Astrocyte (in vitro differentiated cells and primary cell): ENCODE measurements at regions not wholly inside any gene's neighbourhood (a gene's known extent, or its start where the extent isn't known, plus 50 kb on each side); places are given as distances from the start of the nearest gene placed in this dataset.

ENCODE experiments used
- DNase-seq: peaks from one replicate; pipeline ENCODE4 v3.0.0-alpha.2; 2010; ENCODE audit warnings: low read depth
- FAIRE-seq: peaks from 2 replicates; lab custom pipeline; 2011; peaks lifted over from hg19 to GRCh38; lab: Jason Lieb, UNC
- H2AFZ ChIP-seq: 2 replicates; pipeline ENCODE4 v1.6.0; 2012; ENCODE audit warnings: low read depth, low read length, inconsistent platforms
- H3K27ac ChIP-seq: 2 replicates; pipeline ENCODE4 v1.5.1; 2011; ENCODE audit warnings: low read depth, low read length, inconsistent platforms
- H3K27me3 ChIP-seq: 2 replicates; pipeline ENCODE4 v1.6.0; 2011; ENCODE audit warnings: low read length, inconsistent platforms; ENCODE audit not compliant: insufficient read depth
- H3K36me3 ChIP-seq: 2 replicates; pipeline ENCODE4 v1.5.1; 2011; ENCODE audit warnings: low read length, inconsistent platforms; ENCODE audit not compliant: insufficient read depth
- H3K4me1 ChIP-seq: 2 replicates; pipeline ENCODE4 v1.5.1; 2011; ENCODE audit warnings: low read length, inconsistent platforms; ENCODE audit not compliant: insufficient read depth
- H3K4me2 ChIP-seq: 2 replicates; pipeline ENCODE4 v1.6.0; 2012; ENCODE audit warnings: low read length, inconsistent platforms
- H3K4me3 ChIP-seq: 2 replicates; pipeline ENCODE4 v1.5.1; 2011; ENCODE audit warnings: low read depth, mild to moderate bottlenecking, low read length, inconsistent platforms; ENCODE audit not compliant: insufficient read depth
- H3K79me2 ChIP-seq: 2 replicates; pipeline ENCODE4 v1.6.0; 2012; ENCODE audit warnings: mild to moderate bottlenecking, low read length, inconsistent platforms; ENCODE audit not compliant: insufficient read depth
- H3K9ac ChIP-seq: 2 replicates; pipeline ENCODE4 v1.6.0; 2012; ENCODE audit warnings: mild to moderate bottlenecking, low read length, inconsistent platforms
- H3K9me3 ChIP-seq: 2 replicates; pipeline ENCODE4 v1.5.1; 2012; ENCODE audit warnings: low read depth, mild to moderate bottlenecking, low read length, inconsistent platforms; ENCODE audit not compliant: insufficient read depth
- H4K20me1 ChIP-seq: 2 replicates; pipeline ENCODE4 v1.6.0; 2012; ENCODE audit warnings: low read length, inconsistent platforms; ENCODE audit not compliant: insufficient read depth
- H3K27ac Mint-ChIP-seq: one replicate; pipeline ENCODE4 v1.8.0; 2021; ENCODE audit warnings: mild to moderate bottlenecking, mixed read lengths; ENCODE audit not compliant: unreplicated experiment
- H3K27me3 Mint-ChIP-seq: one replicate; pipeline ENCODE4 v1.8.0; 2021; ENCODE audit warnings: low read depth, mixed read lengths; ENCODE audit not compliant: unreplicated experiment
- H3K36me3 Mint-ChIP-seq: one replicate; pipeline ENCODE4 v1.8.0; 2021; ENCODE audit warnings: low read depth, mixed read lengths; ENCODE audit not compliant: unreplicated experiment
- H3K4me1 Mint-ChIP-seq: one replicate; pipeline ENCODE4 v1.8.0; 2021; ENCODE audit warnings: low read depth, mixed read lengths; ENCODE audit not compliant: unreplicated experiment
- H3K4me3 Mint-ChIP-seq: one replicate; pipeline ENCODE4 v1.8.0; 2021; ENCODE audit warnings: mild to moderate bottlenecking, moderate library complexity, mixed read lengths; ENCODE audit not compliant: unreplicated experiment
- H3K9me3 Mint-ChIP-seq: one replicate; pipeline ENCODE4 v1.8.0; 2021; ENCODE audit warnings: mild to moderate bottlenecking, mixed read lengths; ENCODE audit not compliant: unreplicated experiment
- EZH2 ChIP-seq: IDR thresholded peaks from 2 replicates; pipeline ENCODE4 v1.6.1; 2012; ENCODE audit warnings: mild to moderate bottlenecking, low read length, inconsistent platforms; ENCODE audit not compliant: insufficient read depth
- TF ChIP-seq, protein P1 (sequence below): IDR thresholded peaks from 2 replicates; pipeline ENCODE4 v1.5.1; 2011; ENCODE audit warnings: low read depth, mild to moderate bottlenecking, inconsistent platforms, low read length, moderate library complexity; ENCODE audit not compliant: insufficient read depth

GRCh38 chr6:169387809-169388383 lies 134.2 kb upstream of the THBS2 start:
- H3K9ac ChIP-seq = no peak overlapping the region
- no peak overlapping the region for H3K4me3 Mint-ChIP-seq

GRCh38 chr6:169386411-169387057 lies 132.9 kb upstream of the THBS2 start:
- no peaks in the 10 kb centered on the region for H3K27me3 ChIP-seq
- no peak overlapping the region for H2AFZ ChIP-seq
- H3K9me3 ChIP-seq = peaks cover 16% of the 10 kb centered on the region
- H3K4me1 Mint-ChIP-seq = no peaks in the 10 kb centered on the region
- no peak overlapping the region for H3K4me2 ChIP-seq
- peak; percentile 66 for FAIRE-seq
- peaks cover 6% of the 10 kb centered on the region for H3K27me3 Mint-ChIP-seq
- TF ChIP-seq, protein P1, sequence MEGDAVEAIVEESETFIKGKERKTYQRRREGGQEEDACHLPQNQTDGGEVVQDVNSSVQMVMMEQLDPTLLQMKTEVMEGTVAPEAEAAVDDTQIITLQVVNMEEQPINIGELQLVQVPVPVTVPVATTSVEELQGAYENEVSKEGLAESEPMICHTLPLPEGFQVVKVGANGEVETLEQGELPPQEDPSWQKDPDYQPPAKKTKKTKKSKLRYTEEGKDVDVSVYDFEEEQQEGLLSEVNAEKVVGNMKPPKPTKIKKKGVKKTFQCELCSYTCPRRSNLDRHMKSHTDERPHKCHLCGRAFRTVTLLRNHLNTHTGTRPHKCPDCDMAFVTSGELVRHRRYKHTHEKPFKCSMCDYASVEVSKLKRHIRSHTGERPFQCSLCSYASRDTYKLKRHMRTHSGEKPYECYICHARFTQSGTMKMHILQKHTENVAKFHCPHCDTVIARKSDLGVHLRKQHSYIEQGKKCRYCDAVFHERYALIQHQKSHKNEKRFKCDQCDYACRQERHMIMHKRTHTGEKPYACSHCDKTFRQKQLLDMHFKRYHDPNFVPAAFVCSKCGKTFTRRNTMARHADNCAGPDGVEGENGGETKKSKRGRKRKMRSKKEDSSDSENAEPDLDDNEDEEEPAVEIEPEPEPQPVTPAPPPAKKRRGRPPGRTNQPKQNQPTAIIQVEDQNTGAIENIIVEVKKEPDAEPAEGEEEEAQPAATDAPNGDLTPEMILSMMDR = no peak
- no peak for TF ChIP-seq EZH2
- H3K27ac Mint-ChIP-seq = no peak overlapping the region
- H3K36me3 Mint-ChIP-seq = no peaks in the 10 kb centered on the region
- no peaks in the 10 kb centered on the region for H4K20me1 ChIP-seq
- H3K4me3 Mint-ChIP-seq = no peak overlapping the region
- H3K27ac ChIP-seq = no peak overlapping the region
- no peaks in the 10 kb centered on the region for H3K79me2 ChIP-seq
- no peaks in the 10 kb centered on the region for H3K36me3 ChIP-seq
- H3K9ac ChIP-seq = no peak overlapping the region
- H3K4me3 ChIP-seq = no peak overlapping the region
- H3K9me3 Mint-ChIP-seq = peaks cover 14% of the 10 kb centered on the region
- DNase-seq = no peak
- no peaks in the 10 kb centered on the region for H3K4me1 ChIP-seq

More at GRCh38 chr6:169387809-169388383, 134.2 kb upstream of the THBS2 start:
- Histone ChIP-seq H2AFZ (no peak overlapping the region), H3K9me3 (peaks cover 19% of the 10 kb centered on the region), H3K36me3 (no peaks in the 10 kb centered on the region), H4K20me1 (no peaks in the 10 kb centered on the region), H3K4me1 (no peaks in the 10 kb centered on the region), H3K79me2 (no peaks in the 10 kb centered on the region), H3K4me2 (no peak overlapping the region), H3K27me3 (no peaks in the 10 kb centered on the region), H3K27ac (no peak overlapping the region), H3K4me3 (no peak overlapping the region)
- no peaks in the 10 kb centered on the region for H3K36me3 Mint-ChIP-seq
- FAIRE-seq (no peak), DNase-seq (no peak)
- TF ChIP-seq, protein P1 = no peak
- TF ChIP-seq EZH2 = no peak
- no peaks in the 10 kb centered on the region for H3K4me1 Mint-ChIP-seq
- H3K27me3 Mint-ChIP-seq = peaks cover 6% of the 10 kb centered on the region
- no peak overlapping the region for H3K27ac Mint-ChIP-seq
- peaks cover 22% of the 10 kb centered on the region for H3K9me3 Mint-ChIP-seq
